AG04449 (cell line): ENCODE measurements at regions not wholly inside any gene's neighbourhood (a gene's known extent, or its start where the extent isn't known, plus 50 kb on each side); places are given as distances from the start of the nearest gene placed in this dataset.

Experiments
- CTCF ChIA-PET: fragments of 350-600 bp; formaldehyde crosslinking; extraction: SDS; loops from one replicate; lab custom pipeline; 2021; ENCODE audit warnings: antibody characterized with exemption; lab: Yijun Ruan, JAX
- POLR2A ChIA-PET: fragments of 400-600, 350-600 bp; formaldehyde crosslinking; extraction: SDS; loops from one replicate; lab custom pipeline; 2020; ENCODE audit warnings: antibody characterized with exemption, inconsistent platforms; lab: Yijun Ruan, JAX
- DNase-seq: peaks from one replicate; pipeline ENCODE4 v3.0.0-alpha.2; 2010; ENCODE audit warnings: low read depth, low spot score
- H3K4me3 ChIP-seq: 2 replicates; pipeline ENCODE4 v1.5.1; 2011; ENCODE audit warnings: low read depth, mild to moderate bottlenecking, control low read depth, low read length
- CTCF ChIP-seq: IDR thresholded peaks from one replicate; pipeline ENCODE4 v1.5.1; 2011; ENCODE audit warnings: mild to moderate bottlenecking, moderate library complexity, low read length, control low read depth, inconsistent platforms; ENCODE audit not compliant: insufficient read depth; ENCODE audit errors: missing control alignments

GRCh38 chr1:63142001-63142400 is 180.4 kb upstream of the FOXD3 start:
- TF ChIP-seq CTCF = no peak
- no peak overlapping the region for H3K4me3 ChIP-seq
- DNase-seq = no peak
- ChIA-PET POLR2A (no interaction called here), CTCF (interaction anchor here (3.2 kb wide), 1 partner anchor 8 kb away, joined by 11 read pairs; no protein-coding TSS in a partner anchor)

GRCh38 chr1:63143482-63143881 is 178.9 kb upstream of the FOXD3 start:
- CTCF ChIA-PET = no interaction called here
- POLR2A ChIA-PET = no interaction called here
- TF ChIP-seq CTCF = no peak
- DNase-seq = no peak
- H3K4me3 ChIP-seq = no peak overlapping the region

GRCh38 chr1:63147783-63148182 is 174.6 kb upstream of the FOXD3 start:
- CTCF ChIA-PET = interaction anchor here (2.3 kb wide), 1 partner anchor 308 kb away, joined by 11 read pairs; no protein-coding TSS in a partner anchor
- no peak for DNase-seq
- H3K4me3 ChIP-seq = no peak overlapping the region
- TF ChIP-seq CTCF = no peak
- POLR2A ChIA-PET = no interaction called here

DNA sequence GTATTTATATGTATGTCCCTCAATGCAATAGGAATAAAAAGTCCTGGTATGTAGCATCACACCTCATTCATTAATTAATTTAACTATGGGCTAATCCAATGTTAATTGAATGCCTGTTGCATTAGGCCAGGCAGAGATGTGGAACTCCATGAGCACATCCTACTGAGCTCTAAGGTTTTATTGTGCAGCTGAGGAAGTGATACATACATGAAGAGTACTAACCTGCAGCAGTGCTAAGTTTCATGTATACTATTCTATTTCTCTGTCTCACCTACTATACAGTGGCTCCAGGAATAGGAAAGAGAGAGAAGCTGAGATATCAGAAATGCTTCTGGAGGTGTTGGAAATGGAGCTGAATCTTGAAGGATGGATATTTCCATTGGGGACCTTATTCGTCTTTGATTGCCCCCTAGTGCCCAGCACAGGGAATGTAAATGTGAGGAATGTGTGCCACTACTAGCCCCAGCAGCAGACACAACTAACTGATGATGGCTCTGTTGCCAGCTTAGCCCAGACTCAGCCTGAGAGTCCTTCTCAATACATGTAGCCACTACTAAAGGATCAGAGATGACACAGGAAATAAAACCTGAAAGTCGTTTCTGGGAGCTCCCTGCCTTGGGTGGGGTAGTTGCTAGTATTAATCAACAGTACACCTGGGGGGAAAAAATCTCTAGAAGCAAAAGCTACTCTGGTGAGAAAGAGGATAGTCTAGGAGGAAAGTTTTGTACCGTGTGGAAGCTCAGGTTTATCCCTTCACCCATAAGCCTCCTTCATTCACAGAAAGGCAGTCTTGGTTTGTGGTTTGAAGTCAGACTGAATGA is 173.3 kb upstream of the FOXD3 start:
- ChIA-PET POLR2A (no interaction called here), CTCF (interaction anchor here (0.6 to 3.6 kb wide), 28 partner anchors 9 to 1097 kb away, joined by 3 to 47 read pairs (median 3); no protein-coding TSS in a partner anchor)
- H3K4me3 ChIP-seq = no peak overlapping the region
- TF ChIP-seq CTCF = peak; percentile 74
- DNase-seq = no peak

- DNase-seq = no peak
- no peak overlapping the region for H3K4me3 ChIP-seq
- ChIA-PET POLR2A (no interaction called here), CTCF (no interaction called here)
- no peak for TF ChIP-seq CTCF
Observed at GRCh38 chr1:63152572-63152971, 169.8 kb upstream of the FOXD3 start.

DNA sequence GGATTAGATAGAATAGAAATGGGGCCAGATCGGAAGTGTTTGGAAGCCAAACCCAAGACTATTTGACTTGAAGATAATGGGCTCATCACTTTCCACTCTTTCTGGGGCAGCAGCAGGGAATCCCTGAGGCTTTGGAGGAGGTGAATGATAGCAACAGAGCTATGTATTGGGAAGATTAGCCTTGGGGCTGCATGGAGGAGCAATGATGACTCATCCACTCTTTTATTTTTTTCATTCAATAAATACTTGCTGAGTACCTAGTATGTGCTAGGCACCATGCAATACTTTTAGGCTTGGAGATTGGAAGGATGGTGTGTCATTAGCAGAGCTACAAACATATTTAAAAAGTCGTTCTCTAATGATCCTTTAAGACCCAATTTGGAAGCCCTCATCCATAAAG is 166.9 kb upstream of the FOXD3 start:
- H3K4me3 ChIP-seq = no peak overlapping the region
- POLR2A ChIA-PET = no interaction called here
- no peak for TF ChIP-seq CTCF
- CTCF ChIA-PET = interaction anchor here (1.4 kb wide), 1 partner anchor 314 kb away, joined by 6 read pairs; no protein-coding TSS in a partner anchor
- DNase-seq = no peak
